Gastroesophageal sphincter (tissue), 2 donors: ENCODE measurements at regions not wholly inside any gene's neighbourhood (a gene's known extent, or its start where the extent isn't known, plus 50 kb on each side); places are given as distances from the start of the nearest gene placed in this dataset.

Experiments used
- POLR2A ChIP-seq, 2 donors: fragments of 450-650 bp; IDR thresholded peaks; one replicate each; pipeline ENCODE4 v1.6.1; 2017; ENCODE audit warnings: antibody characterized with exemption in 2 of 2, mild to moderate bottlenecking in 2 of 2, moderate library complexity in 1 of 2
- POLR2AphosphoS5 ChIP-seq: sonication (generic); formaldehyde crosslinking; IDR thresholded peaks from one replicate; pipeline ENCODE4 v1.6.1; 2017; ENCODE audit warnings: antibody characterized with exemption

GRCh38 chr3:18868911-18869689, 279.2 kb upstream of the KCNH8 start:
- TF ChIP-seq POLR2A (IDR thresholded peaks at IDR 0.05), result no peak
- no peak for TF ChIP-seq POLR2AphosphoS5
